Posterior cingulate gyrus (tissue), 11 donors: ENCODE measurements at regions not wholly inside any gene's neighbourhood (a gene's known extent, or its start where the extent isn't known, plus 50 kb on each side); places are given as distances from the start of the nearest gene placed in this dataset.
A peak's percentile ranks its signal among the peaks of the same experiment; 100 is the strongest.

Experiments
- DNase-seq, 10 donors: peaks; one replicate each; pipeline versions ENCODE4 v3.0.0 to v3.0.0-alpha.2; 2020 to 2021; ENCODE audit warnings: mixed read lengths in 3 of 10
- intact Hi-C: fragments of 100-400 bp; cut with DNase I; formaldehyde crosslinking; loops from one replicate; pipeline ENCODE4 v1.15.1; 2023

DNA sequence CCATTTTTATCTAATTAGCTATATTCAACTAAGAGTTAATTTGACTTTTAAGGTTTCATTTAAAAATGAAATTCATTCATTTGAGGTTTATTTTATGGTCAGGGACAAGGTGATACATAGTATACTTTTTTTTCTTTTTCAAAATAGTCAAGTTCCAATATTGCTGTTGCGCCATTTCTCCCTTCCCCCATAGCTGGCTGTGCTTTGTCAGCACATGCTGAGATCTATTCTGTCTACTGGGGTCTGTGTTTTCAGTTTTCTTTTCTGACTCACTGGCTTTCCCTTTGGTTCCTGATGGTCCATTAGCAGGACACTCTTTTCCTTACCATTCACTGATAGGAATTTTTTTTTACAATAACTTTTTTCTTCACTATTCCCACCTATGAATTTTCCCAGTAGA lies 336.4 kb upstream of the TMEM229A start:
- no peak for DNase-seq
- intact Hi-C loops, result no loop called here

DNA sequence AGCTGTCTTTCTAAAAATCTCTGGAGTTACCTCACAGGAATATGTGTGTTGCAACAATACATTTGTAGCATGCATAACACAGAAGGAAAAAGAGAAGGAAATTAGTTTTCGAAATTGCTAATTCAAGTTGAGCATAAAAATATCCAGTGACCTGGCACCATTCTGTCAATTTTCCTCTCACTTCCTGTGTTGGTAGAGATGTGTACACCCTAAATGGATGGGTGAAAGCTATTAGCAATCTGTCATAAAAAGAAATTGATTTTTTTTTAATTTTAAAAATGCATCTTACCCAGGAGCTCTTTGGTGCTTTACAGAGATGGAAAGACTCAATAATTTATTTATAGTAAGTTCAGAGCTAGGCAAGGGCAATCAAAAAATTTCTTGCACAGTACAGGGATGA lies 333.3 kb upstream of the TMEM229A start:
- DNase-seq, result no peak
- intact Hi-C loops, result no loop called here

DNA sequence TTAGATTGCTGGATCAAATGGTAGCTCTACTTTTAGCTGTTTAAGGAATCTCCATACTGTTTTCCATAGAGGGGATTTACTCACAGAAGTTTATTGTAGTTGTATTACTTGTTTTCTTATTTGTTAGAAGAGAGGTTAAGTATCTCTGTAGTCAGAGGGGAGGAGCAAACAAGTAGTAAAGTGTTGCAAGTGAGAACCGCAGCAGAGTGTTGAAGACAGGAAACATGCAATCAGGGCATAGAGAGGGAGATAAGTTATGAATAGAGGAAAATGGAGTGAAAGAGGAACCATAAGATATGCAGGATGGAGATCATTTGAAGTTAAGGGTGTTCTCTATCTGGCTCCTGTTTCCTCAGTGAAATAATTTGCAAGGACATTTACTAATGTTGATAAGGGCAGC lies 331.4 kb upstream of the TMEM229A start:
- no peak for DNase-seq
- intact Hi-C loops, result no loop called here

DNA sequence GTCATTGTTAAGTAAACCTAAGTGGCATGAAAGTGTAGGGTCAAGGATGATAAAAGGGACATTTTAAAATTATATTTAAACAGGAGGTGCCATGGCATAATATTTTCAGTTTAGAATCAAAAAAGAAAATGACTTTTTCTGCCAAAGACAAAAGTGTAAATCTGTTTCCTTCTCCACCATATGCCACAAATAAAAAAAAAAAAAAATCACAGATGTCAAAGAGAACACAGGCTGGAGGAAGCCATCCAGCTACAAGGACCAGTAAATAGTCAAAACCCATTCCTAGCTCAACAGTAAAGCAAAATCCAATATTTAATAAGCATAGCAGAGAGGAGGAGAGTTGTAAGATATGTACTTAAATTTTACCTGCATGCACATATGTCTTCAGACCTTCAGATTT lies 321.3 kb upstream of the TMEM229A start:
- DNase-seq, result no peak
- intact Hi-C loops, result no loop called here

- peak in 9 of 10 donors; percentile 12 to 90 (median 44) for DNase-seq
- intact Hi-C loops, result no loop called here
Measured at GRCh38 chr7:124351950-124352349, 319.1 kb upstream of the TMEM229A start.

- no peak for DNase-seq
- intact Hi-C loops, result no loop called here
Measured at GRCh38 chr7:124349443-124349842, 316.6 kb upstream of the TMEM229A start.

DNA sequence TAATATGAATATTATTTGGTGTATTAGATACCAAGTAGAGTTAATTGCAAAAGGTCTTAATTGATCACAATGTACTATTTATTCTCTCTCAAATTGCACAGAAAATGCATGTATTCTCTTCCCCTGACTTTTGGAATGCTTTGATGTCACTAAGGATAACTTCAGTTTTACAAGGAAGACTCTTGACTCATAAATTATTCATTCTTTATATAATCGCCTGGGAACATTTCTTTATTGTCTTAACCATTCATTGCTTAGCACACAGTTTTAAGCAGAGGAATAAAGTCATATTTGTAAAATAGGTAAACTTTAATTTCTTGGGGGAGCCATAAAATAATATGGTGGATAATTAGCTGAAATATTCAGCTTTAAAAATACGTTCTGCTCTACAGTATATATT lies 306.0 kb upstream of the TMEM229A start:
- intact Hi-C loops, result no loop called here
- DNase-seq, result no peak

DNA sequence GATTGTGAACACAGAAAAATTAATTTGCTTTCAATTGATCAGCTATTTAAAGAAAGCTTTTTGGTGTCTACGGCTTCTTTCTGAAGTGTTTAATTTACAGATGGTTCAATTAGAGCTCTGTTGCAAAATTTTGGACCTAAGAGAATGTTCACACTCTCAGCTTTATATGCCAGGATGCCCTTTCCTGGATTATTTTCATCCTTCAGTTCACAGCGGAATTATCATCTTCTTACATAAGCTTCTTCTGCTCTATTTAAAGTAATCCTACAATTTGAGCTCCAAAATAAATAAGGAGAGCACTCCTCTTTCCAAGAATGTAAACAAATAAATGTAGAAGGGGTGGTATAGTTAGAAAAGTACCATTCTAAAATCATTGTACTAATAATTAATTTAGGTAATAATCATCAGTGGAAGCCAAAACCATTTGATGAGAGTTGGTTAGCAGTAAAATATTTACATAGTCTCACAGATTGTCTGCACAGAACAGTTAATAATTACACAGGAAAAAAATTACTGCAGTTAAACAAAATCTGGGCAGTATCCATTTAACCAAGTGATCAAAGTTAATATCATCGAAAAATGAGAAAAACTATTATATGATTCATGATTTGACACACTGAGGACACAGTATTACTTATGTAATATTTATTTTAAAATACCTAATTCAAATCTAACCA lies 298.0 kb upstream of the TMEM229A start:
- no peak for DNase-seq
- intact Hi-C loops, result no loop called here

GRCh38 chr7:124328774-124329173 lies 295.9 kb upstream of the TMEM229A start:
- no peak for DNase-seq
- intact Hi-C loops, result no loop called here

GRCh38 chr7:124324262-124324661 lies 291.4 kb upstream of the TMEM229A start:
- intact Hi-C loops, result no loop called here

DNA sequence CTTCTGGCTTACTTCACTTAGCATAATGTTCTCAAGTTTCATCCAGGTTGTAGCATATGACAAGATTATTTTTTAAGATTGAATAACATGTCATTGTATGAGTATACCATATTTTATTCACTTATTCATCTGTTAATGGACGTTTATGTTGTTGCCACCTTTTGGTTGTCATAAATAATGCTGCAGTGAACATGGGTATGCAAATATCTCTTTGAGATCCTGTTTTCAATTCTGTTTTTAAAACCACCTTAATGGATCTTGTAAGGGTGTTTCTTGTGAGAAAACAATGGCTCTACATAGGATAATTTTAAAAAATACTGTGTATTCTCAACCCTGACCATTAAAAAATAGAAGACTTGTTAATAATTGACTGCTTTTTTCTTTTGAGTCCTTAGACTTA lies 290.7 kb upstream of the TMEM229A start:
- no peak for DNase-seq
- intact Hi-C loops, result no loop called here

More at GRCh38 chr7:124324262-124324661, 291.4 kb upstream of the TMEM229A start:
- DNase-seq, result no peak

DNA sequence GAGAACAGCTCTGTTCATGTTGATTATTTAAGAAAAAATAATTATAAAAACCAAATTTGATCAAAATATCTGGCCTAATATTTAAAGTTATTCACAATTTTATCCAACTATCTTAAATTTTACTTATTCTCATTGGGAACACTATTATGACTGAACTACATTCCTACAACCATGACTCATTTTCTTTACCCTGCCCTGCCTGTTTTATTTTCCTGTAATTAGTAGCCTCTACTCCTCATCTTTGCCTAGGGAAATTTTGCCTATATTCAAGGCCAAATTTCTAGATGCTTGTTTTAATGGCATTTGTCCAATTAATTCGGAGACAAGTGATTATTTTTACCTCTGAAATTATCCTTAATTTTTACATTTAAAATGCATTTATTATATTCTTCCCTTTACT lies 289.7 kb upstream of the TMEM229A start:
- intact Hi-C loops, result no loop called here

GRCh38 chr7:124318721-124319450 lies 286.0 kb upstream of the TMEM229A start:
- DNase-seq, result no peak

More for the DNA sequence above, 289.7 kb upstream of the TMEM229A start:
- DNase-seq, result no peak

DNA sequence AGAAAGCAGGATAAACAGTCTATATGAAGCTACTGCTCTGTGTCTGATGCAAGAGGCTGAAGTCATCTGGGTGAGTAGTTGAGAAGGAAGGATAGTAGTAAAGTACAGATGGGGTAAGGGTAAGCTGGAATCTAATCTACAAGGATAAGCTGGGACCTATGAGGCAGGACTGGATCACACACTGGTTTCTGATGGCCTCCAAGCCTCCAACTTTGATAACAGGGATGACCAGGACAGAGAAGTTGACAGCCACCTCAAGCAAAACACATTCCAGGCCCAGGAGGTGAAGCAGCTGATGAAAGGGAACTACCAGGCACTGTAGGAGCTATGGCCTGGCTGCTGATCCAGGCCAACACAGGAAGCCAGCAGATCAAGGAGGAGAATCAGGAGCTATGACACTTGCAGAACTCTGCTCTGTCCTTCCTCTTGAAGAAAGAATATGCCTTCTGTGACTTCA lies 278.1 kb upstream of the TMEM229A start:
- intact Hi-C loops, result no loop called here
- DNase-seq, result no peak

More at GRCh38 chr7:124318721-124319450, 286.0 kb upstream of the TMEM229A start:
- intact Hi-C loops, result no loop called here

DNA sequence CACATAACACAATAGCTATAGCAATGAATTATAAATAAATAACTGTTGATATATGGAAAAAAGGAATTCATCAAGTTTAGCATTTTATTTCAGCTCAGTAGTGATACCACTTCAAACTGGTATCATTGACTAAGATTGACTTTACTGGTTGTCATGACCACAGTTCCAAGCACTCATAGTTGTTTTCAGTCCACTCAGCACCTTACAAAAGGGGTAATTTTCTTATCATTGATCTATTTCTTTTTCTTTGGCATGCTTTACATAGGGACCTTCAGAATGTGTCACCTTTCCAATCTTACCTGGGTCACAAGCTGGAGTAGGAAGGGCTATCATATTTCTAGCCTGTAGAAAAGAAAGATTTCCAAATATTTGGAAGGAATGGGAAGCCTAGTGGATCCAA lies 275.5 kb upstream of the TMEM229A start:
- no peak for DNase-seq

DNA sequence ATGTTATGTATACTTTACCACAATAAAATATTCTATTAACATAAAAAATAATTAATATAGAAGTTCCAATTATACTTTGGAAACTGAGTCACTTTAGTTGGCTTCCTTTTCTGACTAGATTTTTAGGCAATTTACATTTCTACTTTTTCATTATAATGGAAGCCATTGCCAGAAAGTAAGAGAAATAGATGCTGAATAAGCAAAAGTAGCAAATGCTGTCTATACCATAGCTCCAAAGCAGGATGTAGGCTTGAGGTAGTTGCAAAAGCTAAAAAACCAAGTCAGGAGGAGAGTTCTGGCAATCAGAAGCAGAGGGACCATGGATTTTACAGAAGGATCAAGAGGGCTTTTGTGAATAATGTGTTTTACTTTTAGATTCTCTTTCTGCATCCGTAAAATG lies 262.4 kb upstream of the TMEM229A start:
- no peak for DNase-seq
- intact Hi-C loops, result no loop called here

More for the DNA sequence above, 275.5 kb upstream of the TMEM229A start:
- intact Hi-C loops, result no loop called here

- no peak for DNase-seq
- intact Hi-C loops, result loop anchor here (10.0 kb wide), 1 partner anchor 100 kb away; no protein-coding TSS in a partner anchor
Measured at GRCh38 chr7:124284937-124285336, 252.1 kb upstream of the TMEM229A start.

DNA sequence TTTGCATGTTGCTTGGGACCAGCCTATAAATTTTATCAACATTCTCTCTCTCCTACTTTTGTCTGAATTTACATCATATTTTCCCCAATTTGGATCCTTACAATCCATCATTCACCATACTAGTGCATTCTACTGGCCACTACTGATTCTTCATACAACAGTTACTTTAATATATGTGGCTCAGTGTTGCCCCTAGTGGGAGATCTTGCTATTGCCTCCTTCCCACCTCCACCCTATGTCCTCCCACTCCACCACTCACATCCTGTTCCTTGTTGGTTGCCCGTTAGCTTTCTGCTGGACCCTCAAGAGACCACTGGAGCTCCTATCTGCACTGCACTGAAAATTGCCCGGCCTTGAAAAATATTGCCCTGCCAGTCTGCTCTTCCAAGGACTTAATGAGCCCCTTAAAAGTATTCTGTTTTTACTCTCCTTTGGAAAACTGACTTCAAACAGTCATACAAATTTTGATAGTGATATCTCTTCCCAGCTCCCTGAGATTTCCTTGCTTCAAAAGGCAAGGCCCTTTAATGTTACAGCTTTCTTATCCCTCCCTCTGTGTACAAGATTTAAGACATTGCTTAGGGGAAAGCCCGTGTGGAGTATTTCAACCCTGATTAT lies 243.2 kb upstream of the TMEM229A start:
- no peak for DNase-seq
- intact Hi-C loops, result no loop called here

GRCh38 chr7:124275411-124275810 lies 242.5 kb upstream of the TMEM229A start:
- DNase-seq, result no peak
- intact Hi-C loops, result no loop called here

DNA sequence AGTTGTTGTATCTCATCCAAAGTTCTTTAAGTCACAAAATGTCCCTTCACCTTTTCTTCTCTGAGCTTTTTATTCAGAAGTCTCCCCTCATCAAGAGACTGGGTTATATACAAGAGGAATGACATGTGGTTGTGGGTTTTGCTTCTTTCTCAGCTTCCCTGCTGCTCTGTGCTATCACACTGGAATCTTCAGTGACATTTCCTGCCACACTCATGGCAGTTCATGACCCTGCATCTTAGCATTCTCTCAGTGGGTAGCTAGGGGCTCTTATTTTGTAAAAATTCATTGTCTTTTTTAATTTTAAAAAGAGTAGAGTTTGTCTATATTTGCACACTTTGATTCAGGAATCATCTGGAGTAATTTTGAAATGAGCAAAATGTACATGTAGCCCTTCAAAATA lies 236.9 kb upstream of the TMEM229A start:
- no peak for DNase-seq
- intact Hi-C loops, result no loop called here

GRCh38 chr7:124267154-124267553 lies 234.3 kb upstream of the TMEM229A start:
- DNase-seq, result no peak
- intact Hi-C loops, result no loop called here
